GM18517 (cell line): ENCODE measurements at regions not wholly inside any gene's neighbourhood (a gene's known extent, or its start where the extent isn't known, plus 50 kb on each side); places are given as distances from the start of the nearest gene placed in this dataset.

ENCODE experiments used
- ATAC-seq: cut with Tn5 transposase; IDR thresholded peaks from one replicate; pipeline ENCODE4 v1.9.1; 2021; ENCODE audit warnings: mild to moderate bottlenecking, moderate library complexity; ENCODE audit not compliant: unreplicated experiment

- no peak for ATAC-seq
Observed at GRCh38 chr9:21746550-21746949, 55.9 kb upstream of the MTAP start.

DNA sequence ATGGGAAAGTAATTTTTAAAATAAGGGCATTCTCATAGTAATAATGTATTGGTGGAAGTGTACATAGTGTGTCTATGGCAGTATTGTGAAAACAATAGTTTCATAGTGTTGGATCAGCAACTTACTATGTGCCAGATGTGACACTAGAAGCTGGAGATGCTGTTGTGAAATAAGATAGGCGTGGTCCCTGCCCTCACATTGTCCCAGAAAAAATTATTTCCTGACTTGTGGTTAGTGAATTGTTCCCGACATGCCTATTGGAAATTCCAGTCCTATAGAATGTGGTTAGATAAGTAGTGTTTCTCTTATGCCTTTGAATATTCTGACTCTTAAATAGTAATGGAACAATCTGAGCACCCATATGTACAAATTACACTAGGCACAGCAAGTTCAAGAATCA, 55.3 kb upstream of the MTAP start:
- ATAC-seq: no peak

DNA sequence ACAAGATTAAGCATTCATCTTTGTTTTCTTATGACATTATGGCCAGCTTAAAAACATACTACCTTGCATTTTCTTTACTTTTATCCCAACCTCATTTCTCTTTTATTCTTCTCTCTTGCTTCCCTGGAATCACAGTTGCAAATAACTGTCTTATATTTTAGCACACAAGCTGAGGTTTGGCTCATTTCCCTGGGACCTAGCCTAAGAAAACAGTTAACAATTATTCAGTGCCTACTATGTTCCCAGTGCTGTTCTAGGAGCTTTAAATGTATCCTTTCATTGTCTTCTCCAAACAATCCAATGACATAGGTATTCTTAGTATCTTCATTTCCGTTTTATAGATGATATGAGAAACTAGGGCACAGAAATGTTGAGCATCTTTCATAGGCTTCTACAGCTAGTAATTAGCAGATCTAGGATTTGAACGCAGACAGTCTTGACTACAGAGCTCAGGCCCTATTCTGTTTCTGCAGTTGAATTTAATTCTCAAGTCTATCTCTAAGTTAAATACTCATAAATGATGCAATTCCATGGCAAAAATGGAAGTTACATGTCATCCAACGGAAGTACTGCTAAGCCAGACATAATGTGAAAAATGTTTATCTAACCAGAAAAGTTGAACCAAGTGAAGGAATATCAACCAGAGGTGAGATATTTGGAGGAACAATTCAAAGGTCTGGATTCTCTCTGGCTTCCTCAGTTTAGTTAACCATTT, 52.3 kb upstream of the MTAP start:
- no peak for ATAC-seq

DNA sequence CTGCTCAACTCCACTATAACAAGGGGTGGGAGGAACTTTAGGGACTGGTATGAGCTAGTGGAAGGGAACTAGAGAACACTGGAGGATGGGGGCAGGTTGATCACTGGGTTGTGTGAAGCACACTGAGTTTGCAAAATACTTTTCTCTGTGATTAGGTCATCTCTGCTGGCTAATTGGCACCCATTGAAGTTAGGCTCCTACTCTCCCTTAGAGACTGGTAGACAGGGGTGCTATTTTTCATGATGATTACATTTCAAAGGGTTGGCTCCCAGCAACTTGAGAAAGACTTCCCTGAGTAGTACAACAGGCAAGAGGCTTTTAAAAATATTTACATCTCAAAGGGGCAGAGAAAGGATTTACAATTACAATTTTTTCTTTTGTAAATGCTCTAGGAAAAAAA, 50.4 kb upstream of the MTAP start:
- ATAC-seq: no peak
